Activated B cell treated with CpG ODN at 0.5 μM for 24 hours (primary cell): ENCODE measurements at regions not wholly inside any gene's neighbourhood (a gene's known extent, or its start where the extent isn't known, plus 50 kb on each side); places are given as distances from the start of the nearest gene placed in this dataset.

ENCODE experiments used
- ATAC-seq: fragments of 200-7000 bp; cut with Tn5 transposase; one replicate; pipeline ENCODE4 v1.10.0; 2021; ENCODE audit warnings: low read depth, mild to moderate bottlenecking, moderate library complexity
- CTCF ChIA-PET: fragments of 350-600 bp; sonication (Branson Sonifier 250); formaldehyde crosslinking; loops from one replicate; lab custom pipeline; 2021; ENCODE audit warnings: antibody characterized with exemption; lab: Charles Lee
- POLR2A ChIA-PET: fragments of 350-600 bp; sonication (Branson Sonifier 250); formaldehyde crosslinking; loops from one replicate; lab custom pipeline; 2021; ENCODE audit warnings: antibody characterized with exemption; lab: Charles Lee
- DNase-seq: peaks from one replicate; pipeline ENCODE4 v3.0.0; 2022
- H3K27ac Mint-ChIP-seq: one replicate; pipeline ENCODE4 v1.8.0; 2020; ENCODE audit warnings: mixed read lengths
- H3K27me3 Mint-ChIP-seq: one replicate; pipeline ENCODE4 v1.8.0; 2021; ENCODE audit warnings: mixed read lengths
- H3K36me3 Mint-ChIP-seq: one replicate; pipeline ENCODE4 v1.8.0; 2021; ENCODE audit warnings: low read depth, mixed read lengths
- H3K4me1 Mint-ChIP-seq: one replicate; pipeline ENCODE4 v1.8.0; 2021; ENCODE audit warnings: mixed read lengths
- H3K4me3 Mint-ChIP-seq: one replicate; pipeline ENCODE4 v1.8.0; 2020; ENCODE audit warnings: mild to moderate bottlenecking, mixed read lengths
- H3K9me3 Mint-ChIP-seq: one replicate; pipeline ENCODE4 v1.8.0; 2020; ENCODE audit warnings: mixed read lengths
- intact Hi-C: fragments of 100-400 bp; cut with micrococcal nuclease; formaldehyde crosslinking; loops from one replicate; pipeline ENCODE4 v1.15.1; 2024
- TF ChIP-seq, protein P1 (sequence below): fragments of 200-600 bp; IDR thresholded peaks from one replicate; pipeline ENCODE4 v1.8.0; 2022; ENCODE audit warnings: antibody characterized with exemption, mild to moderate bottlenecking

- Mint-ChIP-seq H3K4me3 (no peak overlapping the region), H3K9me3 (no peaks in the 10 kb centered on the region), H3K36me3 (no peaks in the 10 kb centered on the region), H3K27me3 (peaks cover 39% of the 10 kb centered on the region), H3K27ac (no peak overlapping the region), H3K4me1 (peaks cover 19% of the 10 kb centered on the region)
- TF ChIP-seq, protein P1, sequence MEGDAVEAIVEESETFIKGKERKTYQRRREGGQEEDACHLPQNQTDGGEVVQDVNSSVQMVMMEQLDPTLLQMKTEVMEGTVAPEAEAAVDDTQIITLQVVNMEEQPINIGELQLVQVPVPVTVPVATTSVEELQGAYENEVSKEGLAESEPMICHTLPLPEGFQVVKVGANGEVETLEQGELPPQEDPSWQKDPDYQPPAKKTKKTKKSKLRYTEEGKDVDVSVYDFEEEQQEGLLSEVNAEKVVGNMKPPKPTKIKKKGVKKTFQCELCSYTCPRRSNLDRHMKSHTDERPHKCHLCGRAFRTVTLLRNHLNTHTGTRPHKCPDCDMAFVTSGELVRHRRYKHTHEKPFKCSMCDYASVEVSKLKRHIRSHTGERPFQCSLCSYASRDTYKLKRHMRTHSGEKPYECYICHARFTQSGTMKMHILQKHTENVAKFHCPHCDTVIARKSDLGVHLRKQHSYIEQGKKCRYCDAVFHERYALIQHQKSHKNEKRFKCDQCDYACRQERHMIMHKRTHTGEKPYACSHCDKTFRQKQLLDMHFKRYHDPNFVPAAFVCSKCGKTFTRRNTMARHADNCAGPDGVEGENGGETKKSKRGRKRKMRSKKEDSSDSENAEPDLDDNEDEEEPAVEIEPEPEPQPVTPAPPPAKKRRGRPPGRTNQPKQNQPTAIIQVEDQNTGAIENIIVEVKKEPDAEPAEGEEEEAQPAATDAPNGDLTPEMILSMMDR = no peak
- DNase-seq (no peak), ATAC-seq (no peak)
- ChIA-PET CTCF (no interaction called here), POLR2A (no interaction called here)
- intact Hi-C loops = no loop called here
Observed at GRCh38 chr6:33853736-33854135, 49.9 kb upstream of the MLN start.
